Activated T-cell treated with anti-CD3 and anti-CD28 coated beads for 48 hours (primary cell): ENCODE measurements at regions not wholly inside any gene's neighbourhood (a gene's known extent, or its start where the extent isn't known, plus 50 kb on each side); places are given as distances from the start of the nearest gene placed in this dataset.

Source experiments
- DNase-seq: peaks from one replicate; pipeline ENCODE4 v3.0.0-alpha.2; 2020; ENCODE audit warnings: low read depth

DNA sequence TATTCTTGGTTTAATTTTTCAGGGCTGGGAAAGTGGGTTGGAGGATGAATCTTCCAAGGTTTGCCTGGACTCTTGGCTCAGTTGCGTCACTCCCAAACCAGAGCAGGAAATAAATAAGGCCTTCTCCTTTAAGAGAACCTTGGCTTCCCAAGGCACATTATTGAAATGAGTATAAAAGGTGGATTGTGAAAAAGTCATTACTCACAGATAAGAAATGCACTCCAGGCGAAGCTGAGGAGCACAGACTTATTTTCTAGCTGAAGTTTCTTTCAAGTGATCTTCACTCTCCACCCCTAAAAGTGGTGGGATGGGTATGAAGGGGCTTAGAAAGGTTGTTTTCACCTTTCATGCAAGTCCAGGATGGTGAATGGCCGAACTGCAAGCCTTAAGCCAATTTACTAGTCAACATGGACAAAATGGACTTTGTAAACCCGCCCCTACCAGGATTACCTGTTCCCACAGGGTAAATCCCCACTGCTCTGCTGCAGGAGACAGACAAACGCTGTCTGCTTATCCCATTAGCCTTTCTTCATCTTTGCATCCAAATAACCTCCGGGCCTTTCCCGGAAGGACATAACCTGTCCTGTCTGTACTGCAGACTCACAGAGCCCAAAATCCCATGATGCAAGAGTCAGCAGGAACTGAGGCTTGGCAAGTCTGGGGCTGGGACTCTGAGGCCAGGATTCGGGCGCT lies 207.6 kb downstream of the BCL11B start:
- no peak for DNase-seq

DNA sequence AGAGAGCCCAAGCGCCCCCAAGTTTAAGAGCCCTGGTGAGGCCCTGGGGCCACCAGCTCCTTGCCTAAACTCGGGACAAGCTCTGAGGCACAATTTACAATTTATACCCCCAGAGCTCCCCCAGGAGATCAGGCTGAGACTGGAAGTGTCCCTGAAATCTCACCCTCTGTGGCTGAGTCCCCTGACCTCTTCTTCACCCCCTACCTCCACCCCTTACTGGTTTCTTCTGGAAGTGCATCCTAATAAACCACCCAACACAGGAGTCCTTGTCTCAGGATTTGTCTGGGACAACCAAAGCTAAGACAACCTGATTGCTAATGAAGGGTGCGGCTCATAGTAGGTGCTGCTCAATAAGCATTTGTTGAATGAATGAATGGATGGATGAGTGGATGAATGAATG lies 206.4 kb downstream of the BCL11B start:
- no peak for DNase-seq

DNA sequence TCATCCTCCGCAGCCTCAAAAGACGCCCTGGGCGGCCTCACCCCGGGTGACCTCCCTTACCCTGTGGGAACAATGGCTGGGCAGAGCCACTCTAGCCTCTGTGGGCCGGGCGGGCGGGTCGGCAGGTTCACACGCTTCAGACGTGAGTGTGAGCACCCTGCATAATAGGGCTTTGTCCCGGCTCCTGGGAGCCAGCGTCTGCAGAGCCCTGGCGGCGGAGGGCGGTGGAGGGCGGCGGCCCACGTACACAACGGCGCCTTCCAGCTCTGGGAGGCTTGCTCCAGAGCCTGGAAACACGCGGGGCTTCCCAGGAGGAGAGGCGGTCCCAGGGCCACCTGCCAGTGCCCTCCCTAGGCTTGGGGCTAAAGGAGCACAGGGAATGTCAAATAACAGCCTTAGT lies 205.6 kb downstream of the BCL11B start:
- no peak for DNase-seq

DNA sequence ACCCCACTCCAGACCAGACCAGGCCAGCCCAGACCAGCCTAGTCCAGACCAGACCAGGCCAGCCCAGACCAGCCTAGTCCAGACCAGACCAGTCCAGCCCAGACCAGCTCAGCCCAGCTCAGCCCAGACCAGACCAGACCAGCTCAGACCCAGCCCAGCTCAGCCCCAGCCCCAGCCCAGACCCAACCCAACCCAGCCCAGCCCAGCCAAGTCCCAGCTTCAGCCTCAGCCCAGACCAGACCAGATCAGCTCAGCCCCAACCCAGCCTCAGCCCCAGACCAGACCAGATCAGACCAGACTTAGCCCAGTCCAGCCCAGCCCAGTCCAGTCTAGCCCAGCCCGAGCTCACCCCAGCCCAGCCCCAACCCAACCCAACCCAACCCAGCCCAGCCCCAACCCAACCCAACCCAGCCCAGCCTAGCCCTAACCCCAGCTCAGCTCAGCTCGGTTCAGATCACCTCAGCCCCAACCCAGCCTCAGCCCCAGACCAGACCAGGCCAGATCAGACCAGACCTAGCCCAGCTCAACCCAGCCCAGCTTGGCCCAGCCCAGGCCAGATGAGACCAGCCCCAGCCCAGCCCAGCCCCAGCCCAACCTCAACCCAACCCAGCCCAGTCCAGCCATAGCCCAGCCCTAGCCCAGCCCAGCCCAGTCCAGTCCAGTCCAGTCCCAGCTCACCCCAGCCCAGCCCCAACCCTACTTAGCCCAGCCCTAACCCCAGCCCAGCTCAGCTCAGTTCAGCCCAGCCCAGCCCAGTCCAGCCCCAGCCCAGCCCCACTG lies 204.7 kb downstream of the BCL11B start:
- DNase-seq = no peak

DNA sequence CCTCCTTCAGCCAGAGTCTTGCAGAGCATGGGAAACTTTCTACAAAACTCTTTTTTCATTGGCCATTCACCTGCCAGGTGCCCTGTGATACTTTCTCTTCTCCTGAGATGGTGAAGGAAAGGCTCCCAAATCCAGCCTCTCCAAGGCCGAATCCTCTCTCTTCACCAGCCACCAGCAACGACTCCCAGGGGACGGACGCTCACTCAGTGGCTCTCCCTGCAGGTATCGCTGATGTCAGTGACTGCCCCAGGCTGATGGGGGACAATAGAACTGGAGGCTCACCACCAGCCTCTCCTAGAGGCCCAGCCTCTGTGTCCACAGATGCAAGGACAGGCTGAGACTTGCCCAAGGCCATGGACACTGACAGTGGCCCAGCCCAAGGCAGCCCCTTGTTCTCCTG lies 204.1 kb downstream of the BCL11B start:
- no peak for DNase-seq

DNA sequence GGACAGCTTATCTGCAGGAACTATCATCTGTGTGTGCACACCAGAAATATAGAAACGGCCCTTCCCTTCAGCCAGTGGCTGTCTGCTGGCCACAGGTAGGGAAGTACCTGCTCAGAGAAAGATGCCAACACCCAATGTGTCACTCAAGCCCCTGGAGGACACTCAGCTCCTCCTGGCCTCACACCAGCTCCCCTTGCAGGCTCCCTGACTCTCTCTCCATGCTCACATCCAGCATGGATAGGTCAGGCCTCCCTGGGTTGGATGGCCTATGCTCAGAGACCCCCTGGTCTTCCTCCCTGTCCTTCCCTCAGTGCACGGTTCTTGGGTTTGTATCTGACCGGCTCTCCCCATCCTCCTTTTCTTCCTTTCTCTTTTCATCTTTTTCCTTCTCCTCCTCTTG lies 202.1 kb downstream of the BCL11B start:
- DNase-seq = no peak

DNA sequence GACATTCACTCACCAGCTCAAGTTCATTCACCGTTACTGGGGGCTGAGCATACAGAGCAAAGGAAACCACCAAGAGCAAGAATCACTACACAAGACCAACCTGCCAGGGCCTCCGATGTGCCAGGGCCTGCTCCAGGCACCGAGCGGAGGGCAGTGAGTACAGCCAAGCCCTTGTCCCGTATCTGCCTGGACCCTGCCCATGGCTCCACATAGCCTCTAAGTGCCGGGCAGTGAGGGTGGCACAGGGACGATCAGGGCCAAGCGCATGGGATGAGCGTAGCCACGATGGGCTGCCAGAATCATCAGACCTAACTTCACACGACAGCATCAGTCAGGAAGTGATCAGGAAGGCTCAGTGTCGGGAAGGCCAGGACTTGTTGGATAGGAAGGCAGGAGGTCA lies 199.6 kb downstream of the BCL11B start:
- no peak for DNase-seq

DNA sequence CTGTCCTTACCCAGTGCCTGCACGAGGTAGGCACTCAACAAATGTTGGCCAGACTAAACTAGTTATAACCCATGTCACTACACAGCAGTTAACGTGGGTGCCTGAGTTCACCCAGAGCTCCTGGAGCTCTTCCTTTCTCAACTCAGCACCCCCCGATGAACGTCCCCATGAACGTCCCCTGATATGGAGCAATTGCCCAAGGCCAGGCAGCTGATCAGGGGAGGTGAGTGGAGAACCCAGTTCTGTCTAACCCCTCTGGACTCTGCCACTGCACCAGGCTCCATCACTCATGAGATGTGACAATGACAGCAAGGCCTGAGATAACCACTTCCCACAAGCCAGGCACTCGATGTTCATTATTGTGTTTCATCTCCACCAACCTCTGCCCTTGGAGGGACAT lies 199.0 kb downstream of the BCL11B start:
- no peak for DNase-seq

DNA sequence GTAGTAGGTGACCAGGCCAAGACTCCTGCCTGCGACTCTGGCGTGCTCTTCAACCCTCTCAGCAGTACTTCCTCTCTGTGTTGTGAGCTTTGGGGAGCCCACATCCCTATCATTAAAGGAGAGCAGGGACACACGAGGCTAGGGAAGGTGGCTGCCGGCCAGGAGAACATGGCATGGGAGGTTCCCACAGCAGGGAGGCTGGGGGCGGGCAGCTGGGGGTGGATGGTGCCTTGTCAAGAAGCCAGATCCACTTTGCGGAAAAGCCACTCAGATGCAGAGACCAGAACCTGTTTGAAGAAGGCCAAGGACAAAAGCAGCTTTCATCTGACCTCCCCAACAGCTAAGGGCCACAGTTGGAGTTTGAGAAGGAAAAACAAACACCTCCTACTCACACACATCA lies 198.6 kb downstream of the BCL11B start:
- no peak for DNase-seq

DNA sequence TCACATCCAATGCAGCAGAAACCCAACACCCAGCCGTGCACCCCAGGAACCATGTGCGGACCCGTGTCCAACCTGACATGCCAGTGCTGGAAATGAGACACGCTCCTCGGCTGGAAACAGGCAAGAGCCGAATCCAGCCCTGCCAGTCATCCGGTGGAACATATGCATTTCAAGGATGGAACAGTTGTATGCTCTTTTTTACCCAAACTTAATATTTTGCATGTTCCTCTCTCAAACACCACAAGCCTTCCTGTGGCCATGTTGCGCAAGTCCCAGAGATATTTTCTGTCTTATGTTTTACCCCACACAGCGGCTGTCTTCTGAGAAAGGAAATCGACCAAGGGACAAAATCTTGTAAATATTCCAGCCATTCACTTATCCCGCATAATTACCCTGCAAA lies 196.9 kb downstream of the BCL11B start:
- no peak for DNase-seq

DNA sequence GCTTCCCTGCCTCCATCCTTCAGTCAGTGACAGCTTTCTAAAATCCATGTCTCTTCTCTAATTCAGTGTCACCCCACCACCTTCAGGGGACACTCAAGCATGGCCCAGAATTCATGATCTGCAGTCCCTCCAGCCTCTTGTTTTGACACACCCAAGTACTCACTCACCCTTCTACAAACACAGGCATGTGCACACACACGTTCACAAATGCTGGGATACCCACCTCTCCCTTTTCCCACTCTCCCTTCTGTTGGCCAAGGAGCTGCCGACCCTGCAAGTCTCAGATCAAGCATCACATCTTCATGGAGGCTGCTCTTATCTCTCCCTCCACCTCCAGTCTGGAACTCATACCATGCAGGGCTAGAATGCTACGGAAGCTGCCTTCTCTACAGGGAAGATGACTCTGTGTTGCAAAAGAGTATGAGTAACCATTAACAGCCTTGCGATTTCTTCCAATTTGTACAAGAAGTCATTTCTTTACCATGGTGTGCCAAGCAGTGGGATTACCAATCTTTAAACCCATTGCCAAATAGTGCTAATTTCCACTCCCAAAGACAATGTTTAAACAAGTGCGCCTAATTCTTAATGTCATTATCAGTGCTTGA lies 196.1 kb downstream of the BCL11B start:
- DNase-seq = no peak

DNA sequence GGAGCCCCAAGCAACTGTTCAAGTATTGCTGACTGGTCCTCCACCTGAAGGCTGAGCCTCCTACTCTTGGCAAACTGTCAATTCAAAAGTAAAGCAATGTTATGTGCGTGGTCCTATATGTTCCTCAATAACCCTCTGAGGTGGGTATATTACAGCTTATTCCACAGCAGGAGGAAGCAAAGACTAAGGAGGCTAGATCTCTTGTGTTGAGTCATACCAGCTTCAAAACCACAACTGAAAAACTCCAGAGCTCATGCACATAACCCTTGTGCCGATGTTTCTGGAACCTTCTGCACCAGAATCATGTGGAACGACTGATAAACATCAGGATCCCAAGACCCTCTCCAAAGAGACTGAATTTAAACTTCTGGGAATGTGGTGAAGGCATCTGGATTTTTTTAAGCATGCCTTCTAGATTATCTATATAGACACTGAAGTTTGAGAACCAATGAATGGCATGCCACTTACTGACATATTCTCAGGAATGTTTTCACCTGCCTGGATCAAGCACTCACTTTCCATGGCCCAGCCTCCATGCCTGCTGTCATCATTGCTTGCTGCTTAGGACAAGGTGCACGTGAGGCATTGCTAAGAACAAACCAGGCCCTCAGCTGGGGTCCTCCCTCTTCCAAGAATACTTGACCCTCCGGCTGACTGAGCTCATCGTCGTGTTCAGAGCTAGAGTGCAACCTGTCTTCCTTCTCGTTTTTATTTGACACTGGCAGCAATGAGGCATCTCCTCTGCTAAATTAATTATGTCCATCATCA lies 194.7 kb downstream of the BCL11B start:
- no peak for DNase-seq

DNA sequence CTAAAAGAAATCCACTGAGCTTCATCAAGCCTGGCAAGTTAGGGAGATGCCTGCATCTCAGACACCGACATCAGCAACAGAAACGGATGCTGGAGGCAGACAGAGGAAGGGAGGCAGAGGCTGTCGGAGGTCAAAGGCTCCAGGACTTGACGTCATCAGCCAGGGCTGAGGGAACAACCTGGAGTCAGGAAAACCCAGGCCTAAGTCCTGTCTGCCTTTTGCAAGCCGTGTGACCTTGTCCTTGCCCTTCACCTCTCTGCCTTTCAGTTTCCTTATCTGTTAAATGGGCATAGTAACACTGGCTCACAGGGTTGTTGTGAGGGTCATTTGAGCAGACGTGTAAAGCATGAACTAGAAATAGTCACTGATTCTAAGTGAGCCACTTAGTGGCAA lies 194.2 kb downstream of the BCL11B start:
- no peak for DNase-seq

DNA sequence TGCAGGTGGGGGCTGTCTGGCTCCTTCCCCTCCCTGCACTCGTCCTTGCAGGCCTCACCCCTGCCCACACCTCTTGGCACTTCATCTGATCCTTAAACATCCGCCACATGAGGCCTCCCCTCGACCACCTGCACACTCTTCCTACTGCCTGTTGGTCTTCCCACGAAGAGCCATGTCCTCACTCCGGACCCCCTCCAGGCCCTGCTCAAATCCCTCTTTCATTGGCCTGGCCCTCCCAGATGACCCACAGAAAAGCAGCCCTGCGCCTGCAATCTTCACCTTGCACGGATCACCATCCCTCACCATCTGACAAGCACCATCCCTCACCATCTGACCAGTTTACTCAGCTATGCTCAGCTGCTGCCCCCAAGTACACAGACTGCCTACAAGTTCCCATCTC lies 193.6 kb downstream of the BCL11B start:
- DNase-seq = no peak

DNA sequence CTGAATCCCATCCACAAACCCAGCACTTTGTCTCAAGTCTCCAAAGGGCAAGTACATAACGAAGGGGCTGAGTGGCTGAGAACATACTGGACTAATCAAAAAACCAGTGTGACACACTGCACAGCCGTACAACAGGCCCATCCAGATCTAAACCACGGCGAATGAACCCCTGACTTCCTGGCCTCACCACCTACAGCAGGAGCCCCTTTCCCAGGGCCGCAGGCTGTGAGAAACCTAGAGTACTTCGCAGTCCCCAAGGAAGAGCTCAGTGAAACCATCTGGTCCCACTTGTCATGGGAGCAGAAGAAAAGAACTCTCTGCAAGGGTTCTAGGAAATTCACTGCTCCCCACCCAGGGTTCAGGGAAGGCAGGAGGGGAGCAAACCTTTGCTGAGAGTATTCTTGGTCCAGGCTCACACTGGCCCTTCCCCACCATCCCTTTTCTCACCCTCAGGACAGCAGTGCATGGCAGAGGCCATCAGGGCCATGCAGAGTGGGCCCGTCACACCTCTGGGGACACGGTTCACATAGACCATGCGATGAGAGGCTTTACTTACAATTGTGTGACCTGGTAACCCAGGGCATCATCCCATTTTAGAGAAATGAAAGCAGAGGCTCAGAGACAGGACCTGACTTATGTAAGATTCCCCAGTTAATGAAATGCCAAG lies 192.8 kb downstream of the BCL11B start:
- DNase-seq = no peak

DNA sequence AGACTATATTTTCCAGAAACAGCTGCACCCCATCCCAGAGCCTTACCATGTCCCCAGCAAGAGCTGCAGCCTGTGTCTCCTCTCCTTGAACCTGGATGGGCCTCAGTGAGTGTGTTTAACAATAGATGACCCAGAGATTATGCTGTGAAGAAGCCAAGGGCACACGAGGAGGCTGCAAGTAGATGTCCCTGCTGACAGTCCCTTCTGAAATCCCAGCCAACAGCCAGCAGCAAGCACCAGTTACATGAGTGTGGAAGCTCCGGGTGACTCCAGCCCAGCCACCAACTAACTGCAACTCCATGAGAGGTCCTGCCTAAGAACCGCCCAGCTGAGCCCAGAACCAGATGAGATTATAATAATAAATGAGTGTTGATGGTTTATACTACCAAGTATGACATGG lies 191.7 kb downstream of the BCL11B start:
- no peak for DNase-seq

DNA sequence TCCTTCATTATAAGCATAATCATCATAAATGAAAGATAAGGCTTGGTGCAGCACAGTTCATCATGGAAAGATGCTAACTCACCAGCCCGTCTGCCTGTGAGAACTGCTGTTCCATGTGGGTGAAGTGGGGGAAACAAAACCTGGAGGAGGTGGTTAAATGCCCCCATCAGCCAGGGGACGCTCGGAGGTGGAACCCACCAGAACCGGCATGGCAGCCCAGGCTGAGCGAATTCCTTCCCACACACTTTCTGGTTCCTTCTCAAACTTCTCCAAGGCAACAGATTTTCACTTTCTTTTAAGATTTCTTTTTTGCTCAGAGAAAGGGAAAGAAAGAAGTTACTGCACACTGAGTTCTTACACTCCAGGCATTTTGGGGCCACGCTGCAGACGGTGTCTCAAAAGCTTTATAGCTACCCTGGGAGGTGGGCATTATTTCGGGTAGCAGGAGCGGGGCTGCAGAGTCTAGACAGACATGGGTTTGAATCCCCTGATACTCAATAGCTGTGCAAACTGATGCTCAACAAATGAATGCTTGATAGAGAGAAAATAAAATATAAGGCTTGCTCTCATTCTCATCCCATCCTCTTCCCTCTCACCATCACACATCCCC lies 190.7 kb downstream of the BCL11B start:
- no peak for DNase-seq

DNA sequence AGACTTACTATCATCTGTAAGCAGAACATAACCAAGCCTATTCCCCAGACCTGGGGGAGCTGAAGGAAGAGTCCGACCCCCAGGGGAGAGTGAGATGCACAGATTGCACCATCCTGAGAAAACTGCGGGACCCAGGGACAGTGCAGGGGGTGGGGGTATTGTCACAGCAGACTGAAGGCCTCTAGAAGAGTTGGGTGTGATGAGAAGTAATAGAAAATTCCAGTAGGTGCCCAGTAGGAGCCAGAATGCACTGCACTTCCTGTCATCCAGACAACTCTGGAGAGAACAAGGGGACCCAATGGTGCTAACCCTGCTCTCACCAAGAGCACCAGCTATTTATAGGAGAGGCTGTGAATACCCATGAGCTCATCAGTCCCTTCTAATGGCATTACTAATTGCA lies 190.1 kb downstream of the BCL11B start:
- DNase-seq = no peak

DNA sequence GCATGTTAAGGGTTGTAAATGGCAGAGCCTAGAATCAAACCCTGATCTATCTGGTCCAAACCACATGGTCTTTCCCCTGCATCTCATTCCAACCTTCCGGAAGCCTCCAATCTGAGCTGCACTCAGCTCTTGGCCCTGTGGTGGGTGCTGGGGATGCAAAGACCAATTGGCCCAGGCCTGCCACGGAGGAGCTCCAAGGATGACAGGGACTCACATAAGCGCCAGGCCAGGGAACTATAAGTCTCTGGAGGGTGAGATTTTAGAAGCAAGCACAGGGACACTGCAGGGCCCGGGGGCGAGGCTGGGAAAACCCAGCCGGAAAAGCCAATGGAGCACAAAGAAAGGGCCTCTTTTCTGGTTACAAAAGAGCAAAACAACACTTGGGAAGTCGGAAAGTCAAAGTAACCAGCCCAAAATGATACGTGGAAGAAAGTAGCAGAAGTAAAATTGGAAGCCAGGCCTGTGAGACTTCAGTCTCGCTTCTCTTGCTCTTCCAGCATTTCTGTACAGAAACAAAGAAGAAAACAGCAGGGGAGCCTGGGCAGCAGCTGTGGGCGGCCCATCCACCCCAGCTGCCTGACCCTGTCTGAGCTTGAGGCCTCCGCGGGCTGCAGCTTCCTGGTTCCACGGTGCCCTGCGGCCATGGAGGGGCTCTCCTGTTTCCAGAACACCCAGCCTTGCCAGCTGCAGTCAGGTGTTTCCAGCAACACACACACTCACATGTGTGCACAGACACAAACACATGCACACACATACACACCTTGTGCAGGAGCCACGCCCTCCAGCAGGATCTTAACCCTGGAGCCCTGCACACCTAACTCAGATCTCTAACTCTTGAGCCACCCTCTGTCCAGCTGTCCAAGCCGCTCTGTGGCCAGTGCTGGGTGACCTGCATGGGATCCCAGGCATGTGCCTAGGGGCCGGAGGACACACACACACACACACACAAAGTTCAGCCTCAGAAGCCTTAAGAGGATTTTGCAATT lies 178.2 kb downstream of the BCL11B start:
- no peak for DNase-seq

DNA sequence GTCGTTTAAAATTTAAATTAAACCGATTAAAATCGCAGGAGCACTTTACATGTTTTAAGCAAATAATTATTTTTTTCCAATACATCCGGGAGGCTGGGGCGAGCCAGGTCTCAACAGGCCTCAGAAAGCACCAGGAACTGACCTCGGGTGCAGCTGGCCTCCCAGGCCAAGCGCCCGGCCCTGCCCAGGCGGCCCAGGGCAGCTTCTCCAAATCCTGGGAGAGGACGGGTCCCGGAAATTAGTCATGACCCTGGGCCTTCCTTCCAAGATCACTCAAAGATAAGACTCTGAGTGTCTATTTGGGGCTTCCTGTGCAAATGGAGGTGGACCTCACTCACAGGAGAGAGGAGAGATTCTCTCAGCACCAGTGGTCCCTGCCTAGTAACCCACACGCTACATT lies 177.1 kb downstream of the BCL11B start:
- DNase-seq = no peak

DNA sequence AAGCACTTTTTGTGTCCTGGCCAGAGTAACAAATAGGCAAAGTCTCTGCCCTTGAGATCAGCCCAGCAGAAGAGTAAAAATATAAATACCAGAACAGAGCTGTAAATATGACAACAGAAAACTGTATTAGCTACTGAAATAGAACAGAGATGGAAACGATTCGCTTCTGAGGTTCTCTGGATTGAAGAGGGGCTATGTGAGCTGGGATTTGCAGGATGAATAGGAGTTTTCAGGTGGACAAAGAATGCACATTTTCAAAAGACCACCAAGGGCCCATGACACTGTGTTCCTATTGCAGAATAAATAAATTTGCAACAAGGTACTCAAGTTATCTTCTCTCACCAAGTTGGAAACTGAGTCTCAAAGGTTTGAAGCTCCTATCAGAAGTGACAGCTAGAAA lies 176.6 kb downstream of the BCL11B start:
- no peak for DNase-seq
